WTC11 (cell line): ENCODE measurements at regions not wholly inside any gene's neighbourhood (a gene's known extent, or its start where the extent isn't known, plus 50 kb on each side); places are given as distances from the start of the nearest gene placed in this dataset.

ENCODE experiments used
- CBFB ChIP-seq: sonication (generic); formaldehyde crosslinking; IDR thresholded peaks from 2 replicates; pipeline ENCODE4 v1.8.1; 2022; ENCODE audit warnings: mild to moderate bottlenecking, low read depth, missing genetic modification reagents
- ELF4 ChIP-seq: sonication (generic); formaldehyde crosslinking; IDR thresholded peaks from 2 replicates; pipeline ENCODE4 v1.8.1; 2022; ENCODE audit warnings: low read depth, mild to moderate bottlenecking, moderate library complexity, missing genetic modification reagents
- FOXJ3 ChIP-seq: sonication (generic); formaldehyde crosslinking; IDR thresholded peaks from 2 replicates; pipeline ENCODE4 v1.9.0; 2021; ENCODE audit warnings: missing genetic modification reagents, mild to moderate bottlenecking, borderline replicate concordance
- FOXK1 ChIP-seq: sonication (generic); formaldehyde crosslinking; IDR thresholded peaks from 2 replicates; pipeline ENCODE4 v1.8.0; 2022; ENCODE audit warnings: mild to moderate bottlenecking, moderate library complexity, missing genetic modification reagents
- FOXP1 ChIP-seq: sonication (generic); formaldehyde crosslinking; IDR thresholded peaks from 2 replicates; pipeline ENCODE4 v1.8.0; 2022; ENCODE audit warnings: missing genetic modification reagents, mild to moderate bottlenecking, moderate library complexity, borderline replicate concordance
- NR2C2 ChIP-seq: sonication (generic); formaldehyde crosslinking; IDR thresholded peaks from 2 replicates; pipeline ENCODE4 v1.8.0; 2022; ENCODE audit warnings: mild to moderate bottlenecking, missing genetic modification reagents
- PRDM15 ChIP-seq: sonication (generic); formaldehyde crosslinking; IDR thresholded peaks from 2 replicates; pipeline ENCODE4 v1.8.0; 2022; ENCODE audit warnings: missing genetic modification reagents
- ZBTB21 ChIP-seq: sonication (generic); formaldehyde crosslinking; IDR thresholded peaks from 2 replicates; pipeline ENCODE4 v1.8.1; 2023; ENCODE audit warnings: mild to moderate bottlenecking, missing genetic modification reagents, borderline replicate concordance
- ZNF121 ChIP-seq: sonication (generic); formaldehyde crosslinking; IDR thresholded peaks from 2 replicates; pipeline ENCODE4 v1.8.0; 2023; ENCODE audit warnings: missing genetic modification reagents
- ZNF671 ChIP-seq: fragments of 250-450 bp; sonication (Bioruptor Pico); IDR thresholded peaks from 2 replicates; pipeline ENCODE4 v1.8.0; 2021; ENCODE audit warnings: mild to moderate bottlenecking
- TF ChIP-seq, protein P1 (sequence below): fragments of 200-600 bp; IDR thresholded peaks from 2 replicates; pipeline ENCODE4 v1.8.0; 2022; ENCODE audit warnings: antibody characterized with exemption
- TF ChIP-seq, protein P2 (sequence below): sonication (generic); formaldehyde crosslinking; IDR thresholded peaks from 2 replicates; pipeline ENCODE4 v1.8.1; 2022; ENCODE audit warnings: mild to moderate bottlenecking, missing genetic modification reagents, moderate library complexity, borderline replicate concordance
- TF ChIP-seq, protein P3 (sequence below): sonication (generic); formaldehyde crosslinking; conservative IDR thresholded peaks from 2 replicates; pipeline ENCODE4 v1.8.1; 2023; ENCODE audit warnings: mild to moderate bottlenecking, low read depth, missing genetic modification reagents, moderate library complexity
- TF ChIP-seq, protein P4 (sequence below): sonication (generic); formaldehyde crosslinking; conservative IDR thresholded peaks from 2 replicates; pipeline ENCODE4 v1.8.1; 2022; ENCODE audit warnings: mild to moderate bottlenecking, missing genetic modification reagents

DNA sequence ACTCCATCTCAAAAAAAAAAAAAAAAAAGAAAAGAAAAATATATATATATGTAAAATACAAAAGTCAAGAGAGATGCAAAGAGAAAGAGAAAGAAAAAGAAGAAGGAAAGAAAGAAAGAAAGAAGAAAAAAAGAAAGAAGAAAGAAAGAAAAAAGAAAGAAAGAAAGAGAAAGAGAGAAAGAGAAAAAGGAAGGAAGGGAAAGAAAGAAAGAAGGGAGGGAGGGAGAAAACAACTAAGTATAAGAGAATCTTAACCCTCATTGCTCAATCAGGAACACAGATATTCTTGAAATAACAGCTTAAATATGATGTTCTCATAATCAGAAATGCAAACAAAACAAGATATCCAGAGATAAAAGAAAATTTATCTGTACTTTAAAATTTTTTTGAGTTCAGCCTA lies 54.4 kb upstream of the MARCKS start:
- TF ChIP-seq ZNF671 (CRISPR knock-in tag): no peak
- TF ChIP-seq, protein P1, sequence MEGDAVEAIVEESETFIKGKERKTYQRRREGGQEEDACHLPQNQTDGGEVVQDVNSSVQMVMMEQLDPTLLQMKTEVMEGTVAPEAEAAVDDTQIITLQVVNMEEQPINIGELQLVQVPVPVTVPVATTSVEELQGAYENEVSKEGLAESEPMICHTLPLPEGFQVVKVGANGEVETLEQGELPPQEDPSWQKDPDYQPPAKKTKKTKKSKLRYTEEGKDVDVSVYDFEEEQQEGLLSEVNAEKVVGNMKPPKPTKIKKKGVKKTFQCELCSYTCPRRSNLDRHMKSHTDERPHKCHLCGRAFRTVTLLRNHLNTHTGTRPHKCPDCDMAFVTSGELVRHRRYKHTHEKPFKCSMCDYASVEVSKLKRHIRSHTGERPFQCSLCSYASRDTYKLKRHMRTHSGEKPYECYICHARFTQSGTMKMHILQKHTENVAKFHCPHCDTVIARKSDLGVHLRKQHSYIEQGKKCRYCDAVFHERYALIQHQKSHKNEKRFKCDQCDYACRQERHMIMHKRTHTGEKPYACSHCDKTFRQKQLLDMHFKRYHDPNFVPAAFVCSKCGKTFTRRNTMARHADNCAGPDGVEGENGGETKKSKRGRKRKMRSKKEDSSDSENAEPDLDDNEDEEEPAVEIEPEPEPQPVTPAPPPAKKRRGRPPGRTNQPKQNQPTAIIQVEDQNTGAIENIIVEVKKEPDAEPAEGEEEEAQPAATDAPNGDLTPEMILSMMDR: no peak
- no peak for TF ChIP-seq ELF4 (CRISPR knock-in tag)
- TF ChIP-seq, protein P2, sequence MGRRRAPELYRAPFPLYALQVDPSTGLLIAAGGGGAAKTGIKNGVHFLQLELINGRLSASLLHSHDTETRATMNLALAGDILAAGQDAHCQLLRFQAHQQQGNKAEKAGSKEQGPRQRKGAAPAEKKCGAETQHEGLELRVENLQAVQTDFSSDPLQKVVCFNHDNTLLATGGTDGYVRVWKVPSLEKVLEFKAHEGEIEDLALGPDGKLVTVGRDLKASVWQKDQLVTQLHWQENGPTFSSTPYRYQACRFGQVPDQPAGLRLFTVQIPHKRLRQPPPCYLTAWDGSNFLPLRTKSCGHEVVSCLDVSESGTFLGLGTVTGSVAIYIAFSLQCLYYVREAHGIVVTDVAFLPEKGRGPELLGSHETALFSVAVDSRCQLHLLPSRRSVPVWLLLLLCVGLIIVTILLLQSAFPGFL (CRISPR knock-in tag): no peak
- no peak for TF ChIP-seq FOXP1 (CRISPR knock-in tag)
- no peak for TF ChIP-seq FOXJ3 (CRISPR knock-in tag)
- TF ChIP-seq ZNF121 (CRISPR knock-in tag): no peak
- TF ChIP-seq, protein P3, sequence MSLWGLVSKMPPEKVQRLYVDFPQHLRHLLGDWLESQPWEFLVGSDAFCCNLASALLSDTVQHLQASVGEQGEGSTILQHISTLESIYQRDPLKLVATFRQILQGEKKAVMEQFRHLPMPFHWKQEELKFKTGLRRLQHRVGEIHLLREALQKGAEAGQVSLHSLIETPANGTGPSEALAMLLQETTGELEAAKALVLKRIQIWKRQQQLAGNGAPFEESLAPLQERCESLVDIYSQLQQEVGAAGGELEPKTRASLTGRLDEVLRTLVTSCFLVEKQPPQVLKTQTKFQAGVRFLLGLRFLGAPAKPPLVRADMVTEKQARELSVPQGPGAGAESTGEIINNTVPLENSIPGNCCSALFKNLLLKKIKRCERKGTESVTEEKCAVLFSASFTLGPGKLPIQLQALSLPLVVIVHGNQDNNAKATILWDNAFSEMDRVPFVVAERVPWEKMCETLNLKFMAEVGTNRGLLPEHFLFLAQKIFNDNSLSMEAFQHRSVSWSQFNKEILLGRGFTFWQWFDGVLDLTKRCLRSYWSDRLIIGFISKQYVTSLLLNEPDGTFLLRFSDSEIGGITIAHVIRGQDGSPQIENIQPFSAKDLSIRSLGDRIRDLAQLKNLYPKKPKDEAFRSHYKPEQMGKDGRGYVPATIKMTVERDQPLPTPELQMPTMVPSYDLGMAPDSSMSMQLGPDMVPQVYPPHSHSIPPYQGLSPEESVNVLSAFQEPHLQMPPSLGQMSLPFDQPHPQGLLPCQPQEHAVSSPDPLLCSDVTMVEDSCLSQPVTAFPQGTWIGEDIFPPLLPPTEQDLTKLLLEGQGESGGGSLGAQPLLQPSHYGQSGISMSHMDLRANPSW (CRISPR knock-in tag): no peak
- TF ChIP-seq NR2C2 (CRISPR knock-in tag): no peak
- no peak for TF ChIP-seq CBFB (CRISPR knock-in tag)
- no peak for TF ChIP-seq PRDM15 (CRISPR knock-in tag)
- no peak for TF ChIP-seq FOXK1 (CRISPR knock-in tag)
- no peak for TF ChIP-seq ZBTB21 (CRISPR knock-in tag)
- TF ChIP-seq, protein P4, sequence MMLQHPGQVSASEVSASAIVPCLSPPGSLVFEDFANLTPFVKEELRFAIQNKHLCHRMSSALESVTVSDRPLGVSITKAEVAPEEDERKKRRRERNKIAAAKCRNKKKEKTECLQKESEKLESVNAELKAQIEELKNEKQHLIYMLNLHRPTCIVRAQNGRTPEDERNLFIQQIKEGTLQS (CRISPR knock-in tag): no peak
